K562 (cell line): ENCODE measurements at regions not wholly inside any gene's neighbourhood (a gene's known extent, or its start where the extent isn't known, plus 50 kb on each side); places are given as distances from the start of the nearest gene placed in this dataset.

Experiments used
- ATAC-seq: fragments of 200-7000 bp; cut with Tn5 transposase; 3 replicates; pipeline ENCODE4 v1.9.1; 2020; ENCODE audit warnings: moderate library complexity
- BruUV-seq: library from RNA; stranded (reverse); fragments of 400-500 nt; replicated peaks from 2 replicates; lab custom pipeline; 2021; lab: Mats Ljungman, UMichigan
- CTCF ChIA-PET: fragments of 300-600 bp; formaldehyde crosslinking; extraction: SDS; loops from one replicate; lab custom pipeline; 2021; ENCODE audit warnings: low intra/inter-chr PET ratio; lab: Yijun Ruan, JAX
- POLR2A ChIA-PET: fragments of 300-600, 350-650 bp; sonication (Branson Sonifier 250); formaldehyde crosslinking; extraction: SDS; loops from one replicate; lab custom pipeline; 2021; ENCODE audit warnings: antibody characterized with exemption, inconsistent platforms; lab: Yijun Ruan, JAX
- DNase-seq, 4 experiments: peaks; one replicate each; pipeline versions ENCODE4 v3.0.0 to v3.0.0-alpha.2; 2011 to 2018; ENCODE audit warnings: low spot score in 3 of 4, mixed read lengths in 3 of 4; ENCODE audit errors: extremely low read depth in 1 of 4
- FAIRE-seq: peaks from 2 replicates; lab custom pipeline; 2011; peaks lifted over from hg19 to GRCh38; lab: Jason Lieb, UNC
- H2AFZ ChIP-seq: 2 replicates; pipeline ENCODE4 v1.6.0; 2011; ENCODE audit warnings: low read depth, low read length, control low read depth, inconsistent platforms
- H3K27ac ChIP-seq: fragments of 200-600 bp; 3 replicates; pipeline ENCODE4 v1.8.0; 2011; ENCODE audit warnings: low read depth, mild to moderate bottlenecking, control low read depth, inconsistent platforms, low read length, moderate library complexity, mixed read lengths; ENCODE audit errors: extremely low read depth
- H3K27me3 ChIP-seq, 2 experiments: fragments of 300-600 bp in 1 of 2; 2 replicates in 1 of 2; 3 replicates in 1 of 2; pipeline versions ENCODE4 v1.6.0 to v1.8.0; 2011; ENCODE audit warnings: inconsistent platforms in 2 of 2, low read length in 2 of 2, mild to moderate bottlenecking in 1 of 2, mixed read lengths in 1 of 2, moderate library complexity in 1 of 2; ENCODE audit not compliant: control insufficient read depth in 2 of 2, insufficient read depth in 2 of 2
- H3K36me3 ChIP-seq: fragments of 300-600 bp; 3 replicates; pipeline ENCODE4 v1.8.0; 2011; ENCODE audit warnings: mild to moderate bottlenecking, low read length, inconsistent platforms; ENCODE audit not compliant: control insufficient read depth, insufficient read depth
- H3K4me1 ChIP-seq, 2 experiments: fragments of 200-600 bp in 1 of 2; replicated peaks in 1 of 2; 2 replicates in 1 of 2; 3 replicates in 1 of 2; pipeline versions ENCODE4 v1.5.1 to v1.8.0; 2011; ENCODE audit warnings: inconsistent platforms in 2 of 2, low read length in 2 of 2, mild to moderate bottlenecking in 1 of 2, mixed read lengths in 1 of 2, moderate library complexity in 1 of 2; ENCODE audit not compliant: control insufficient read depth in 2 of 2, insufficient read depth in 2 of 2
- H3K4me2 ChIP-seq: 2 replicates; pipeline ENCODE4 v1.6.1; 2011; ENCODE audit warnings: low read length, control low read depth, inconsistent platforms, mixed read lengths; ENCODE audit not compliant: insufficient read depth
- H3K4me3 ChIP-seq: fragments of 200-600 bp; sonication (generic), shearing (Covaris generic); 2 replicates; pipeline ENCODE4 v1.5.1; 2016; ENCODE audit warnings: control low read depth, inconsistent platforms
- H3K79me2 ChIP-seq: fragments of 200-600 bp; 3 replicates; pipeline ENCODE4 v1.8.0; 2011; ENCODE audit warnings: low read length, inconsistent platforms; ENCODE audit not compliant: control insufficient read depth, insufficient read depth
- H3K9ac ChIP-seq, 2 experiments: 2 replicates each; pipeline versions ENCODE4 v1.6.0 to v1.6.1; 2011; ENCODE audit warnings: low read depth in 2 of 2, low read length in 2 of 2, control low read depth in 1 of 2, inconsistent platforms in 1 of 2, mild to moderate bottlenecking in 1 of 2, mixed read lengths in 1 of 2; ENCODE audit not compliant: insufficient read depth in 1 of 2
- H3K9me1 ChIP-seq: one replicate; pipeline ENCODE4 v1.6.0; 2011; ENCODE audit warnings: inconsistent platforms, mild to moderate bottlenecking, low read length, moderate library complexity; ENCODE audit not compliant: control insufficient read depth, insufficient read depth
- H3K9me3 ChIP-seq: replicated peaks from 2 replicates; pipeline ENCODE4 v1.5.1; 2011; ENCODE audit warnings: low read depth, low read length, inconsistent platforms; ENCODE audit not compliant: control insufficient read depth, insufficient read depth
- H4K20me1 ChIP-seq: replicated peaks from 2 replicates; pipeline ENCODE4 v1.6.1; 2011; ENCODE audit warnings: low read length, inconsistent platforms, mixed read lengths; ENCODE audit not compliant: control insufficient read depth, insufficient read depth
- CTCF ChIP-seq, 3 experiments: IDR thresholded peaks in 2 of 3; conservative IDR thresholded peaks in 1 of 3; 2 replicates each; pipeline ENCODE4 v1.5.1; 2011 to 2012; ENCODE audit warnings: low read length in 3 of 3, mild to moderate bottlenecking in 3 of 3, control low read depth in 2 of 3, improper control_type of control experiment in 1 of 3, inconsistent platforms in 1 of 3, low read depth in 1 of 3, mixed read lengths in 1 of 3, moderate library complexity in 1 of 3; ENCODE audit not compliant: insufficient read depth in 2 of 3
- ZNF280A ChIP-seq: fragments of 450-650 bp; IDR thresholded peaks from 2 replicates; pipeline ENCODE4 v1.6.1; 2018; ENCODE audit warnings: mild to moderate bottlenecking, low read depth; ENCODE audit not compliant: partially characterized antibody
- ZNF280B ChIP-seq: fragments of 250-450 bp; sonication (Bioruptor Pico); IDR thresholded peaks from 2 replicates; pipeline ENCODE4 v1.5.1; 2021; ENCODE audit warnings: mild to moderate bottlenecking
- WGBS: fragments of 100-300 bp; shearing (Covaris generic); methylation state at CpG from one replicate; pipeline ENCODE4 v1.1.6; 2016; ENCODE audit warnings: low coverage, mixed read lengths; ENCODE audit not compliant: insufficient coverage; ENCODE audit errors: missing lambda C conversion rate; 5-methylcytosine and 5-hydroxymethylcytosine counted together
- in situ Hi-C: fragments of 300-500 bp; cut with MboI; formaldehyde crosslinking; loops from 4 replicates; pipeline ENCODE4 v1.15.0; 2018; ENCODE audit warnings: inconsistent platforms, mixed read lengths
- intact Hi-C: fragments of 100-400 bp; cut with micrococcal nuclease; formaldehyde crosslinking; loops from 2 replicates; pipeline ENCODE4 v1.14.2; 2022

GRCh38 chr7:152553671-152554317, 118.0 kb upstream of the KMT2C start:
- H3K27ac ChIP-seq, result peak overlapping the region; percentile 47; the same call in 2 of the 3 replicates
- ATAC-seq (peak; percentile 73), DNase-seq (peak; percentile 61 to 73 (median 64)), FAIRE-seq (peak; percentile 32)
- peaks cover 2 to 8% of the 10 kb centered on the region in 2 experiments; a peak in 2 of 5 replicates for H3K27me3 ChIP-seq
- no peaks in the 10 kb centered on the region for H3K9me3 ChIP-seq
- peak overlapping the region; percentile 15 to 27; a peak in 3 of 4 replicates for H3K9ac ChIP-seq
- H3K4me3 ChIP-seq, result peak overlapping the region; percentile 15
- in situ Hi-C loops (no loop called here), intact Hi-C loops (no loop called here)
- ChIA-PET POLR2A (interaction anchor here (0.6 to 1.4 kb wide), 4 partner anchors 13 to 618 kb away, joined by 3 to 5 read pairs (median 3); no protein-coding TSS in a partner anchor), CTCF (no interaction called here)
- WGBS, result 35% methylated on average over 17 of the region's 17 CpGs
- TSS peak; percentile 90 for BruUV-seq
- H3K4me1 ChIP-seq, result no peaks in the 10 kb centered on the region; a peak in 1 of 5 replicates
- H4K20me1 ChIP-seq, result no peaks in the 10 kb centered on the region
- peak overlapping the region; percentile 83 for H2AFZ ChIP-seq
- H3K36me3 ChIP-seq, result no peaks in the 10 kb centered on the region
- no peaks in the 10 kb centered on the region for H3K79me2 ChIP-seq
- H3K4me2 ChIP-seq, result peak overlapping the region; percentile 59
- no peaks in the 10 kb centered on the region for H3K9me1 ChIP-seq
- no peak for TF ChIP-seq ZNF280B (CRISPR knock-in tag)
- TF ChIP-seq CTCF (IDR thresholded peaks at IDR 0.05 in 2 of 3, conservative IDR thresholded peaks at IDR 0.05 in 1 of 3; ENCODE audit: insufficient read depth in 2 of 3, low read depth in 1 of 3, low read length in 3 of 3), result peak; percentile 18 to 48 (median 22); a peak in 3 of 6 replicates
- no peak for TF ChIP-seq ZNF280A
